ENCODE measurements at regions not wholly inside any gene's neighbourhood (a gene's known extent, or its start where the extent isn't known, plus 50 kb on each side); places are given as distances from the start of the nearest gene placed in this dataset.

- Histone ChIP-seq H3K27me3 (replicated peaks) (no peaks in the 10 kb centered on the region), H3K27ac (no peak overlapping the region), H3K36me3 (replicated peaks) (no peaks in the 10 kb centered on the region), H3K4me3 (ENCODE audit: low read depth, low read length) (no peak overlapping the region)
- no peak for TF ChIP-seq CTCF (IDR thresholded peaks at IDR 0.05; ENCODE audit: low read depth, low read length, missing control alignments)
- in situ Hi-C loops (cut with HindIII; ENCODE audit: low pct_ligation_motif_present, low sequenced_read_pairs), result no loop called here
- DNase-seq, result no peak
Measured at GRCh38 chr1:55385402-55386018, 170.3 kb upstream of the USP24 start.

GRCh38 chr1:55384637-55385036 is 169.5 kb upstream of the USP24 start:
- Histone ChIP-seq H3K27me3 (replicated peaks) (no peaks in the 10 kb centered on the region), H3K4me3 (ENCODE audit: low read depth, low read length) (no peak overlapping the region), H3K36me3 (replicated peaks) (no peaks in the 10 kb centered on the region), H3K27ac (no peak overlapping the region)
- TF ChIP-seq CTCF (IDR thresholded peaks at IDR 0.05; ENCODE audit: low read depth, low read length, missing control alignments), result no peak
- in situ Hi-C loops (cut with HindIII; ENCODE audit: low pct_ligation_motif_present, low sequenced_read_pairs), result no loop called here
- DNase-seq, result no peak

GRCh38 chr1:55382806-55383305 is 167.7 kb upstream of the USP24 start:
- in situ Hi-C loops (cut with HindIII; ENCODE audit: low pct_ligation_motif_present, low sequenced_read_pairs), result no loop called here
- TF ChIP-seq CTCF (IDR thresholded peaks at IDR 0.05; ENCODE audit: low read depth, low read length, missing control alignments), result no peak
- Histone ChIP-seq H3K27ac (no peak overlapping the region), H3K27me3 (replicated peaks) (no peaks in the 10 kb centered on the region), H3K4me3 (ENCODE audit: low read depth, low read length) (no peak overlapping the region), H3K36me3 (replicated peaks) (no peaks in the 10 kb centered on the region)
- DNase-seq, result no peak

GRCh38 chr1:55381983-55382382 is 166.8 kb upstream of the USP24 start:
- DNase-seq, result no peak
- Histone ChIP-seq H3K36me3 (replicated peaks) (no peaks in the 10 kb centered on the region), H3K27ac (no peak overlapping the region), H3K27me3 (replicated peaks) (no peaks in the 10 kb centered on the region), H3K4me3 (ENCODE audit: low read depth, low read length) (no peak overlapping the region)
- in situ Hi-C loops (cut with HindIII; ENCODE audit: low pct_ligation_motif_present, low sequenced_read_pairs), result no loop called here
- TF ChIP-seq CTCF (IDR thresholded peaks at IDR 0.05; ENCODE audit: low read depth, low read length, missing control alignments), result no peak

- in situ Hi-C loops (cut with HindIII; ENCODE audit: low pct_ligation_motif_present, low sequenced_read_pairs), result no loop called here
Measured at GRCh38 chr1:55381491-55381890, 166.3 kb upstream of the USP24 start.

More at GRCh38 chr1:55381491-55381890, 166.3 kb upstream of the USP24 start:
- H3K36me3 ChIP-seq (replicated peaks), result no peaks in the 10 kb centered on the region
- no peak overlapping the region for H3K4me3 ChIP-seq (ENCODE audit: low read depth, low read length)
- no peak overlapping the region for H3K27ac ChIP-seq
- no peaks in the 10 kb centered on the region for H3K27me3 ChIP-seq (replicated peaks)
- no peak for TF ChIP-seq CTCF (IDR thresholded peaks at IDR 0.05; ENCODE audit: low read depth, low read length, missing control alignments)
- no peak for DNase-seq
